Trophoblast cell (in vitro differentiated cells and primary cell): ENCODE measurements at regions not wholly inside any gene's neighbourhood (a gene's known extent, or its start where the extent isn't known, plus 50 kb on each side); places are given as distances from the start of the nearest gene placed in this dataset.

Experiments
- DNase-seq, 2 donors: peaks; one replicate each; pipeline ENCODE4 v3.0.0-alpha.2; 2016
- H2AFZ ChIP-seq: 2 replicates; pipeline ENCODE4 v1.6.1; 2013; ENCODE audit warnings: low read length, moderate library complexity, mild to moderate bottlenecking; ENCODE audit not compliant: insufficient read depth, poor library complexity
- H2AK5ac ChIP-seq: 2 replicates; pipeline ENCODE4 v1.6.1; 2013; ENCODE audit warnings: mild to moderate bottlenecking, low read length
- H2BK120ac ChIP-seq: 2 replicates; pipeline ENCODE4 v1.6.1; 2013; ENCODE audit warnings: low read length, mild to moderate bottlenecking, moderate library complexity; ENCODE audit not compliant: insufficient read depth, poor library complexity
- H2BK12ac ChIP-seq: 2 replicates; pipeline ENCODE4 v1.6.1; 2013; ENCODE audit warnings: mild to moderate bottlenecking, low read length, moderate library complexity
- H2BK5ac ChIP-seq: 2 replicates; pipeline ENCODE4 v1.6.1; 2013; ENCODE audit warnings: low read length, low read depth, moderate library complexity, mild to moderate bottlenecking; ENCODE audit not compliant: poor library complexity
- H3K14ac ChIP-seq: 2 replicates; pipeline ENCODE4 v1.6.1; 2013; ENCODE audit warnings: mild to moderate bottlenecking, low read length
- H3K18ac ChIP-seq: 2 replicates; pipeline ENCODE4 v1.6.1; 2013; ENCODE audit warnings: mild to moderate bottlenecking, low read length
- H3K23ac ChIP-seq: 2 replicates; pipeline ENCODE4 v1.6.1; 2013; ENCODE audit warnings: low read length
- H3K27ac ChIP-seq: 2 replicates; pipeline ENCODE4 v1.5.1; 2013; ENCODE audit warnings: low read depth, mild to moderate bottlenecking, inconsistent platforms, low read length, moderate library complexity
- H3K27me3 ChIP-seq: 2 replicates; pipeline ENCODE4 v1.6.1; 2013; ENCODE audit warnings: inconsistent platforms, mild to moderate bottlenecking, low read length, moderate library complexity; ENCODE audit not compliant: insufficient read depth
- H3K36me3 ChIP-seq, 2 experiments: 1 replicate in 1 of 2; 2 replicates in 1 of 2; pipeline ENCODE4 v1.6.1; 2013; ENCODE audit warnings: low read length in 2 of 2, mild to moderate bottlenecking in 2 of 2, moderate library complexity in 1 of 2; ENCODE audit not compliant: insufficient read depth in 2 of 2, control insufficient read depth in 1 of 2
- H3K4ac ChIP-seq: 2 replicates; pipeline ENCODE4 v1.6.1; 2013; ENCODE audit warnings: low read depth, mild to moderate bottlenecking, low read length, moderate library complexity
- H3K4me1 ChIP-seq, 2 experiments: 1 replicate in 1 of 2; 2 replicates in 1 of 2; pipeline ENCODE4 v1.6.1; 2013; ENCODE audit warnings: low read length in 2 of 2, mild to moderate bottlenecking in 2 of 2, moderate library complexity in 1 of 2; ENCODE audit not compliant: insufficient read depth in 2 of 2, control insufficient read depth in 1 of 2
- H3K4me2 ChIP-seq: 2 replicates; pipeline ENCODE4 v1.6.1; 2013; ENCODE audit warnings: inconsistent platforms, mild to moderate bottlenecking, low read length, moderate library complexity
- H3K4me3 ChIP-seq: 2 replicates; pipeline ENCODE4 v1.5.1; 2013; ENCODE audit warnings: mild to moderate bottlenecking, low read depth, low read length, inconsistent platforms
- H3K79me1 ChIP-seq: one replicate; pipeline ENCODE4 v1.6.1; 2013; ENCODE audit warnings: low read length
- H3K79me2 ChIP-seq: 2 replicates; pipeline ENCODE4 v1.6.1; 2013; ENCODE audit warnings: low read length, mild to moderate bottlenecking; ENCODE audit not compliant: control insufficient read depth, insufficient read depth, poor library complexity
- H3K9ac ChIP-seq: 2 replicates; pipeline ENCODE4 v1.6.1; 2013; ENCODE audit warnings: mild to moderate bottlenecking, low read length
- H3K9me3 ChIP-seq: 2 replicates; pipeline ENCODE4 v1.6.1; 2013; ENCODE audit warnings: low read depth, mild to moderate bottlenecking, control low read depth, inconsistent platforms, low read length; ENCODE audit not compliant: insufficient read depth
- H4K12ac ChIP-seq: 2 replicates; pipeline ENCODE4 v1.6.1; 2013; ENCODE audit warnings: low read depth, mild to moderate bottlenecking, low read length, moderate library complexity
- H4K8ac ChIP-seq: 2 replicates; pipeline ENCODE4 v1.6.1; 2013; ENCODE audit warnings: low read depth, mild to moderate bottlenecking, low read length, moderate library complexity
- H4K91ac ChIP-seq: one replicate; pipeline ENCODE4 v1.6.1; 2013; ENCODE audit warnings: low read depth, mild to moderate bottlenecking, low read length, moderate library complexity
- WGBS: extraction: QIAGEN DNeasy Blood & Tissue Kit; methylation state at CpG from one replicate; pipeline ENCODE4 v1.1.7; 2013; ENCODE audit warnings: missing lambda C conversion rate; ENCODE audit not compliant: insufficient read length, insufficient coverage; ENCODE audit errors: extremely low coverage; 5-methylcytosine and 5-hydroxymethylcytosine counted together

- Histone ChIP-seq H3K18ac (no peak overlapping the region), H3K79me1 (no peaks in the 10 kb centered on the region), H3K36me3 (no peaks in the 10 kb centered on the region), H3K27me3 (no peaks in the 10 kb centered on the region), H2BK12ac (no peak overlapping the region), H2BK120ac (no peak overlapping the region), H3K4me3 (no peak overlapping the region), H3K79me2 (no peaks in the 10 kb centered on the region), H3K4ac (no peak overlapping the region), H2BK5ac (no peak overlapping the region), H3K4me1 (no peaks in the 10 kb centered on the region), H3K4me2 (no peak overlapping the region), H3K9me3 (no peaks in the 10 kb centered on the region), H4K12ac (no peak overlapping the region), H3K27ac (no peak overlapping the region), H3K9ac (no peak overlapping the region), H3K23ac (no peak overlapping the region), H2AK5ac (no peak overlapping the region), H2AFZ (no peak overlapping the region), H3K14ac (no peak overlapping the region), H4K8ac (no peak overlapping the region), H4K91ac (no peak overlapping the region)
- no CpG with 5 or more reads among the region's 2 CpGs for WGBS
- DNase-seq: no peak
Measured at GRCh38 chr7:45486575-45486974, 87.6 kb upstream of the ADCY1 start.

GRCh38 chr7:45494885-45495284 lies 79.3 kb upstream of the ADCY1 start:
- no peaks in the 10 kb centered on the region for H3K79me2 ChIP-seq
- H3K27me3 ChIP-seq: no peaks in the 10 kb centered on the region
- no peaks in the 10 kb centered on the region for H3K4me1 ChIP-seq
- no peak overlapping the region for H2AFZ ChIP-seq
- H2BK12ac ChIP-seq: no peak overlapping the region
- no peaks in the 10 kb centered on the region for H3K79me1 ChIP-seq
- no CpG with 5 or more reads among the region's 7 CpGs for WGBS
- H3K36me3 ChIP-seq: no peaks in the 10 kb centered on the region
- H2BK120ac ChIP-seq: no peak overlapping the region
- no peaks in the 10 kb centered on the region for H3K9me3 ChIP-seq
- no peak overlapping the region for H2AK5ac ChIP-seq
- H2BK5ac ChIP-seq: no peak overlapping the region
- H3K4me2 ChIP-seq: no peak overlapping the region
- no peak overlapping the region for H3K18ac ChIP-seq
- H3K9ac ChIP-seq: no peak overlapping the region
- H3K23ac ChIP-seq: no peak overlapping the region
- H3K4me3 ChIP-seq: no peak overlapping the region
- H4K91ac ChIP-seq: no peak overlapping the region
- no peak overlapping the region for H3K27ac ChIP-seq
- no peak overlapping the region for H4K8ac ChIP-seq
- H3K14ac ChIP-seq: no peak overlapping the region
- no peak overlapping the region for H3K4ac ChIP-seq
- H4K12ac ChIP-seq: no peak overlapping the region
- DNase-seq: no peak

GRCh38 chr7:45495618-45496017 lies 78.5 kb upstream of the ADCY1 start:
- Histone ChIP-seq H2BK5ac (no peak overlapping the region), H3K4me1 (no peaks in the 10 kb centered on the region), H3K9me3 (no peaks in the 10 kb centered on the region), H4K91ac (no peak overlapping the region), H4K8ac (no peak overlapping the region), H3K36me3 (no peaks in the 10 kb centered on the region), H2BK120ac (no peak overlapping the region), H3K9ac (no peak overlapping the region), H3K27ac (no peak overlapping the region), H3K4ac (no peak overlapping the region), H3K27me3 (no peaks in the 10 kb centered on the region), H3K14ac (no peak overlapping the region), H3K23ac (no peak overlapping the region), H2AFZ (no peak overlapping the region), H4K12ac (no peak overlapping the region), H3K18ac (no peak overlapping the region), H3K4me3 (no peak overlapping the region), H3K79me2 (no peaks in the 10 kb centered on the region), H2AK5ac (no peak overlapping the region), H2BK12ac (no peak overlapping the region), H3K4me2 (no peak overlapping the region), H3K79me1 (no peaks in the 10 kb centered on the region)
- no peak for DNase-seq
- no CpG with 5 or more reads among the region's 3 CpGs for WGBS

GRCh38 chr7:45500257-45500656 lies 73.9 kb upstream of the ADCY1 start:
- Histone ChIP-seq H4K12ac (no peak overlapping the region), H2BK120ac (no peak overlapping the region), H3K18ac (no peak overlapping the region), H2BK5ac (no peak overlapping the region), H3K79me2 (no peaks in the 10 kb centered on the region), H3K27ac (no peak overlapping the region), H3K9me3 (peaks cover 2% of the 10 kb centered on the region), H3K4ac (no peak overlapping the region), H3K79me1 (no peaks in the 10 kb centered on the region), H3K14ac (no peak overlapping the region), H3K9ac (no peak overlapping the region), H3K4me2 (no peak overlapping the region), H2AFZ (no peak overlapping the region), H4K8ac (no peak overlapping the region), H3K4me1 (no peaks in the 10 kb centered on the region), H4K91ac (no peak overlapping the region), H3K23ac (no peak overlapping the region), H2BK12ac (no peak overlapping the region), H3K36me3 (no peaks in the 10 kb centered on the region), H2AK5ac (no peak overlapping the region), H3K27me3 (no peaks in the 10 kb centered on the region), H3K4me3 (no peak overlapping the region)
- WGBS: no CpG with 5 or more reads among the region's 2 CpGs
- no peak for DNase-seq
